ENCODE measurements at regions not wholly inside any gene's neighbourhood (a gene's known extent, or its start where the extent isn't known, plus 50 kb on each side); places are given as distances from the start of the nearest gene placed in this dataset.

DNA sequence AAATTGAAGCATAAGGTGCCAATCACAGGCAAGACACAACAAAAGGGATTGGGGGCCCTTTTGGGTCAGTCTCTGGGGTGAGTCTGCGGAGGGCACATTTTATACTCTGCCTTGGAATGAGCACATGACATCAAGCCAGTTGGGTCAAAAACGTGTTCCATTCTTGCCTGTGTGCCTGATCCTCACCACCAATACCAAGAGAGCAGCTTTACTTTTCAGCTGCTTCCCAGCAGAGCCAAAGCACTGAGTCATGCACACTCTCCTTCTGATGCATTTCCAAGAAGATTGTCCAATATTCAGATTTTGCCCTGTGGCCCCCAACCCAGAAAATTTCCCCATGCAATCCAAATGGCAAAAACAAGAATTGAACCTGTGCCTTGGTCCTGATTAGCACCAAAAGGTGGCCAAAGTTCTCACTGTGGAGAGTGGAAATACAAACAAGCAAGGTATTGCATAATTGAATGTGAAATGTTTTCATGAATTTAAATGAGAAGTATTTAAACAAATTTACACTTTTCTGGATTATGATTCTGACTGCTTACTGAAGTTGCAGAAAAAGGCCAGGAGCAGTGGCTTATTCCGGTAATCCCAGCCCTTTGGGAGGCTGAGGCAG, 217.8 kb upstream of the SOX9 start:
- Histone ChIP-seq H3K36me3 (no peaks in the 10 kb centered on the region), H3K9me3 (no peaks in the 10 kb centered on the region), H3K4me1 (peaks cover 0 to 4% of the 10 kb centered on the region in 2 donors), H3K27me3 (no peaks in the 10 kb centered on the region), H3K27ac (no peak overlapping the region), H3K4me3 (no peak overlapping the region)
- intact Hi-C loops (cut with DNase I): no loop called here
- no peak for DNase-seq (ENCODE audit: low spot score in 2 of 2)
- no peak for TF ChIP-seq CTCF (IDR thresholded peaks at IDR 0.05)

DNA sequence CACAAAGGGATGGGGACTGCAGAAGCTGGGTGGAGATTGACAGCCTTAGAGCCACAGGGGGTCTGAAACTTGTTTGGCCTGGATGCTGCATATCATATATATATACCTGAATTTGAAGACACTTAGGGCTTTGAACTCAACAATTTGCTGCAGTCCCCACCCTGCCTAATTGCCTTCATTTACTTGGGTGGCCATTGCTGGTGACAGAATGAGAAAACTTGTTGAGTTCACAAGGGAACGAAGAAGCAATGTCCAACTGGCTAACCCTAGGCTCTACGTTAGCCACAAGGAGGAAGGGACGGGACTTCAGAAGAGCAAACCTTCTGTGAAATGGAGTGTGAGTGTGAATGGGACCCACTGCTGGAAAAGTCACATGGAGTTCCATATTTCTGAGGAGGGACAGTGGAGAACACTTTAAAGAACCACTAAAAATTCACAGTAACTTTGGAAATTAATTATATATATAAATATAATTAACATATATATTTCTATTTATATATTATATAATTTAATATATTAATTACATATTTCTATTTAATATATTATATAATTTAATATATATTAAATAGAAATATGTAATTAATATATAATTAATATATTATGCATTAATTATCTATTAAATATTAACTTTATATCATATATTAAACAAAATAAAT, 215.3 kb upstream of the SOX9 start:
- H3K27me3 ChIP-seq: no peaks in the 10 kb centered on the region
- no peaks in the 10 kb centered on the region for H3K4me1 ChIP-seq
- TF ChIP-seq CTCF (IDR thresholded peaks at IDR 0.05): no peak
- no peak overlapping the region for H3K27ac ChIP-seq
- no peaks in the 10 kb centered on the region for H3K9me3 ChIP-seq
- intact Hi-C loops (cut with DNase I): no loop called here
- no peak for DNase-seq (ENCODE audit: low spot score in 2 of 2)
- no peak overlapping the region for H3K4me3 ChIP-seq
- no peaks in the 10 kb centered on the region for H3K36me3 ChIP-seq

DNA sequence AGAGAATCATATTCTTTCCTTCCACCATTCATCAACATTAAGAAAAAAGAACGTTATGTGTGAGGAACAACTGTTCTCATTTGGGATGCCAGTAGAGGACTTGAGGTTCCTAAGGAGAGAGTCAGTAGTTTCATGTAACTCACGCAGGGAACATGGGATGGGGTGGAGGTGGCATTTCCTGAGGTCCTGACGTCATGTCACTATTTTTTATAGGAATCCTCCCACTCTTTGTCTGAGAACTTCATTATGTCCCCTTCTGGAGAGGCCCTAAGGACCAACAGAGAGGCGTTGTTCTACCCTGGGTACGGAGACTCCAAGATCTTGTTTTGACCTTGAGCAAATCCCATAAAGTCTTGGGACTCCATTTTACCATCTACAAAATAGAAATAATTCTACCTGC, 211.7 kb upstream of the SOX9 start:
- Histone ChIP-seq H3K36me3 (no peaks in the 10 kb centered on the region), H3K9me3 (no peaks in the 10 kb centered on the region), H3K27me3 (no peaks in the 10 kb centered on the region), H3K4me3 (no peak overlapping the region), H3K27ac (no peak overlapping the region), H3K4me1 (no peaks in the 10 kb centered on the region)
- intact Hi-C loops (cut with DNase I): no loop called here
- DNase-seq (ENCODE audit: low spot score in 2 of 2): no peak
- no peak for TF ChIP-seq CTCF (IDR thresholded peaks at IDR 0.05)

DNA sequence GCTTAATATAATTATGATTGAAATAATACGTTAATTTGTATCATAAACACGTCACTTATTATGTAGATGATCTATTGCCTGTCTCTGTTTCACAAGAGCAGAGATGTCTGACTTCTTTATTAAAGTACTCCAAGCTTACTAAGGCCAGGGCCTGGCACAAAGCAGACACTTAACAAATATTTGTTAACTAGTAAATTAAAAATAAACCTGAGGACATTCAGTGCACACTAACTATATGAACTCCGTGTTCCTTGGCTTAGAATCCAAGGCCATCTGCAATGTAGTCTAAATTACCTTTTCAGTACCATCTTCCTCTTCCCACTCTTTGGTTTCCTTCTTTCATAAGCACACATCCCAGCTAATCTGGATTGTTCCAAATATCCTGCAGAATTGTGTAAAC, 210.8 kb upstream of the SOX9 start:
- TF ChIP-seq CTCF (IDR thresholded peaks at IDR 0.05): no peak
- no peaks in the 10 kb centered on the region for H3K9me3 ChIP-seq

GRCh38 chr17:71914042-71914441, 206.8 kb upstream of the SOX9 start:
- no peak for DNase-seq (ENCODE audit: low spot score in 2 of 2)
- no peak for TF ChIP-seq CTCF (IDR thresholded peaks at IDR 0.05)
- H3K27ac ChIP-seq: no peak overlapping the region
- no peaks in the 10 kb centered on the region for H3K36me3 ChIP-seq
- no peak overlapping the region for H3K4me3 ChIP-seq
- no peaks in the 10 kb centered on the region for H3K4me1 ChIP-seq
- no peaks in the 10 kb centered on the region for H3K27me3 ChIP-seq
- no peaks in the 10 kb centered on the region for H3K9me3 ChIP-seq
- intact Hi-C loops (cut with DNase I): no loop called here

More for the DNA sequence above, 210.8 kb upstream of the SOX9 start:
- H3K27me3 ChIP-seq: no peaks in the 10 kb centered on the region
- H3K27ac ChIP-seq: no peak overlapping the region
- intact Hi-C loops (cut with DNase I): no loop called here
- H3K4me3 ChIP-seq: no peak overlapping the region
- DNase-seq (ENCODE audit: low spot score in 2 of 2): no peak
- no peaks in the 10 kb centered on the region for H3K36me3 ChIP-seq
- H3K4me1 ChIP-seq: no peaks in the 10 kb centered on the region
